Hepatocyte (in vitro differentiated cells): ENCODE measurements at regions not wholly inside any gene's neighbourhood (a gene's known extent, or its start where the extent isn't known, plus 50 kb on each side); places are given as distances from the start of the nearest gene placed in this dataset.

ENCODE experiments used
- EZH2 ChIP-seq: fragments of 200-600 bp; sonication (generic); IDR thresholded peaks from 2 replicates; pipeline ENCODE4 v1.6.1; 2016; ENCODE audit warnings: antibody characterized with exemption, mild to moderate bottlenecking, borderline replicate concordance
- TF ChIP-seq, protein P1 (sequence below): fragments of 200-600 bp; sonication (generic); IDR thresholded peaks from 2 replicates; pipeline ENCODE4 v1.5.1; 2016; ENCODE audit warnings: antibody characterized with exemption, mild to moderate bottlenecking; ENCODE audit not compliant: poor library complexity

GRCh38 chr5:175386526-175386925 is 57.5 kb downstream of the DRD1 start:
- TF ChIP-seq, protein P1, sequence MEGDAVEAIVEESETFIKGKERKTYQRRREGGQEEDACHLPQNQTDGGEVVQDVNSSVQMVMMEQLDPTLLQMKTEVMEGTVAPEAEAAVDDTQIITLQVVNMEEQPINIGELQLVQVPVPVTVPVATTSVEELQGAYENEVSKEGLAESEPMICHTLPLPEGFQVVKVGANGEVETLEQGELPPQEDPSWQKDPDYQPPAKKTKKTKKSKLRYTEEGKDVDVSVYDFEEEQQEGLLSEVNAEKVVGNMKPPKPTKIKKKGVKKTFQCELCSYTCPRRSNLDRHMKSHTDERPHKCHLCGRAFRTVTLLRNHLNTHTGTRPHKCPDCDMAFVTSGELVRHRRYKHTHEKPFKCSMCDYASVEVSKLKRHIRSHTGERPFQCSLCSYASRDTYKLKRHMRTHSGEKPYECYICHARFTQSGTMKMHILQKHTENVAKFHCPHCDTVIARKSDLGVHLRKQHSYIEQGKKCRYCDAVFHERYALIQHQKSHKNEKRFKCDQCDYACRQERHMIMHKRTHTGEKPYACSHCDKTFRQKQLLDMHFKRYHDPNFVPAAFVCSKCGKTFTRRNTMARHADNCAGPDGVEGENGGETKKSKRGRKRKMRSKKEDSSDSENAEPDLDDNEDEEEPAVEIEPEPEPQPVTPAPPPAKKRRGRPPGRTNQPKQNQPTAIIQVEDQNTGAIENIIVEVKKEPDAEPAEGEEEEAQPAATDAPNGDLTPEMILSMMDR: no peak
- no peak for TF ChIP-seq EZH2
